K562 (cell line): ENCODE measurements at regions not wholly inside any gene's neighbourhood (a gene's known extent, or its start where the extent isn't known, plus 50 kb on each side); places are given as distances from the start of the nearest gene placed in this dataset.

Experiments
- ATAC-seq: fragments of 200-7000 bp; cut with Tn5 transposase; 3 replicates; pipeline ENCODE4 v1.9.1; 2020; ENCODE audit warnings: moderate library complexity
- BruUV-seq: library from RNA; stranded (reverse); fragments of 400-500 nt; replicated peaks from 2 replicates; lab custom pipeline; 2021; lab: Mats Ljungman, UMichigan
- CTCF ChIA-PET: fragments of 300-600 bp; formaldehyde crosslinking; extraction: SDS; loops from one replicate; lab custom pipeline; 2021; ENCODE audit warnings: low intra/inter-chr PET ratio; lab: Yijun Ruan, JAX
- POLR2A ChIA-PET: fragments of 300-600, 350-650 bp; sonication (Branson Sonifier 250); formaldehyde crosslinking; extraction: SDS; loops from one replicate; lab custom pipeline; 2021; ENCODE audit warnings: antibody characterized with exemption, inconsistent platforms; lab: Yijun Ruan, JAX
- DNase-seq, 4 experiments: peaks; one replicate each; pipeline versions ENCODE4 v3.0.0 to v3.0.0-alpha.2; 2011 to 2018; ENCODE audit warnings: low spot score in 3 of 4, mixed read lengths in 3 of 4; ENCODE audit errors: extremely low read depth in 1 of 4
- FAIRE-seq: peaks from 2 replicates; lab custom pipeline; 2011; peaks lifted over from hg19 to GRCh38; lab: Jason Lieb, UNC
- H2AFZ ChIP-seq: 2 replicates; pipeline ENCODE4 v1.6.0; 2011; ENCODE audit warnings: low read depth, low read length, control low read depth, inconsistent platforms
- H3K27ac ChIP-seq: fragments of 200-600 bp; 3 replicates; pipeline ENCODE4 v1.8.0; 2011; ENCODE audit warnings: low read depth, mild to moderate bottlenecking, control low read depth, inconsistent platforms, low read length, moderate library complexity, mixed read lengths; ENCODE audit errors: extremely low read depth
- H3K27me3 ChIP-seq, 2 experiments: fragments of 300-600 bp in 1 of 2; 2 replicates in 1 of 2; 3 replicates in 1 of 2; pipeline versions ENCODE4 v1.6.0 to v1.8.0; 2011; ENCODE audit warnings: inconsistent platforms in 2 of 2, low read length in 2 of 2, mild to moderate bottlenecking in 1 of 2, mixed read lengths in 1 of 2, moderate library complexity in 1 of 2; ENCODE audit not compliant: control insufficient read depth in 2 of 2, insufficient read depth in 2 of 2
- H3K36me3 ChIP-seq: fragments of 300-600 bp; 3 replicates; pipeline ENCODE4 v1.8.0; 2011; ENCODE audit warnings: mild to moderate bottlenecking, low read length, inconsistent platforms; ENCODE audit not compliant: control insufficient read depth, insufficient read depth
- H3K4me1 ChIP-seq, 2 experiments: fragments of 200-600 bp in 1 of 2; replicated peaks in 1 of 2; 2 replicates in 1 of 2; 3 replicates in 1 of 2; pipeline versions ENCODE4 v1.5.1 to v1.8.0; 2011; ENCODE audit warnings: inconsistent platforms in 2 of 2, low read length in 2 of 2, mild to moderate bottlenecking in 1 of 2, mixed read lengths in 1 of 2, moderate library complexity in 1 of 2; ENCODE audit not compliant: control insufficient read depth in 2 of 2, insufficient read depth in 2 of 2
- H3K4me2 ChIP-seq: 2 replicates; pipeline ENCODE4 v1.6.1; 2011; ENCODE audit warnings: low read length, control low read depth, inconsistent platforms, mixed read lengths; ENCODE audit not compliant: insufficient read depth
- H3K4me3 ChIP-seq: fragments of 200-600 bp; sonication (generic), shearing (Covaris generic); 2 replicates; pipeline ENCODE4 v1.5.1; 2016; ENCODE audit warnings: control low read depth, inconsistent platforms
- H3K79me2 ChIP-seq: fragments of 200-600 bp; 3 replicates; pipeline ENCODE4 v1.8.0; 2011; ENCODE audit warnings: low read length, inconsistent platforms; ENCODE audit not compliant: control insufficient read depth, insufficient read depth
- H3K9ac ChIP-seq, 2 experiments: 2 replicates each; pipeline versions ENCODE4 v1.6.0 to v1.6.1; 2011; ENCODE audit warnings: low read depth in 2 of 2, low read length in 2 of 2, control low read depth in 1 of 2, inconsistent platforms in 1 of 2, mild to moderate bottlenecking in 1 of 2, mixed read lengths in 1 of 2; ENCODE audit not compliant: insufficient read depth in 1 of 2
- H3K9me1 ChIP-seq: one replicate; pipeline ENCODE4 v1.6.0; 2011; ENCODE audit warnings: inconsistent platforms, mild to moderate bottlenecking, low read length, moderate library complexity; ENCODE audit not compliant: control insufficient read depth, insufficient read depth
- H3K9me3 ChIP-seq: replicated peaks from 2 replicates; pipeline ENCODE4 v1.5.1; 2011; ENCODE audit warnings: low read depth, low read length, inconsistent platforms; ENCODE audit not compliant: control insufficient read depth, insufficient read depth
- H4K20me1 ChIP-seq: replicated peaks from 2 replicates; pipeline ENCODE4 v1.6.1; 2011; ENCODE audit warnings: low read length, inconsistent platforms, mixed read lengths; ENCODE audit not compliant: control insufficient read depth, insufficient read depth
- CC2D1A ChIP-seq: fragments of 450-650 bp; IDR thresholded peaks from 2 replicates; pipeline ENCODE4 v1.6.1; 2017; ENCODE audit warnings: mild to moderate bottlenecking
- CHCHD3 ChIP-seq: fragments of 250-450 bp; sonication (Bioruptor Pico); IDR thresholded peaks from 2 replicates; pipeline ENCODE4 v2.1.2; 2022; ENCODE audit warnings: mild to moderate bottlenecking
- HMG20A ChIP-seq: fragments of 450-650 bp; formaldehyde crosslinking; conservative IDR thresholded peaks from 2 replicates; pipeline ENCODE4 v1.4.0; 2020; ENCODE audit warnings: mild to moderate bottlenecking, mixed read lengths
- HMGN3 ChIP-seq: IDR thresholded peaks from 2 replicates; pipeline ENCODE4 v1.6.1; 2011; ENCODE audit warnings: borderline replicate concordance, low read depth, mild to moderate bottlenecking, mixed read lengths, low read length; ENCODE audit not compliant: insufficient read length; ENCODE audit errors: extremely low read depth
- JUNB ChIP-seq: fragments of 450-650 bp; formaldehyde crosslinking; conservative IDR thresholded peaks from 2 replicates; pipeline ENCODE4 v1.4.0; 2020; ENCODE audit warnings: mild to moderate bottlenecking
- NFIC ChIP-seq: fragments of 450-650 bp; IDR thresholded peaks from 2 replicates; pipeline ENCODE4 v1.6.1; 2017; ENCODE audit warnings: mild to moderate bottlenecking, inconsistent platforms
- POLR2A ChIP-seq: fragments of 450-650 bp; conservative IDR thresholded peaks from 2 replicates; pipeline ENCODE4 v1.6.1; 2016
- SIN3B ChIP-seq: fragments of 450-650 bp; IDR thresholded peaks from 2 replicates; pipeline ENCODE4 v1.6.1; 2017; ENCODE audit warnings: low read depth, mild to moderate bottlenecking, moderate library complexity
- SMARCB1 ChIP-seq: IDR thresholded peaks from 2 replicates; pipeline ENCODE4 v1.6.1; 2011; ENCODE audit warnings: improper control_type of control experiment, low read depth; ENCODE audit not compliant: insufficient read length
- SRF ChIP-seq, 2 experiments: fragments of 250-450, 450-650 bp in 1 of 2; sonication (Bioruptor Pico) in 1 of 2; sonication (generic) in 1 of 2; formaldehyde crosslinking; IDR thresholded peaks; 2 replicates each; pipeline versions ENCODE4 v1.5.0 to v1.5.1; 2020 to 2022; ENCODE audit warnings: mild to moderate bottlenecking in 1 of 2, missing genetic modification reagents in 1 of 2
- XRCC3 ChIP-seq: fragments of 450-650 bp; IDR thresholded peaks from 2 replicates; pipeline ENCODE4 v1.6.1; 2017; ENCODE audit warnings: mild to moderate bottlenecking, moderate library complexity
- XRCC5 ChIP-seq: fragments of 200-400 bp; formaldehyde crosslinking; IDR thresholded peaks from 2 replicates; pipeline ENCODE4 v1.6.1; 2017; ENCODE audit warnings: low read depth, mild to moderate bottlenecking, low read length
- ZNF174 ChIP-seq: fragments of 250-450 bp; sonication (Bioruptor Pico); IDR thresholded peaks from 2 replicates; pipeline ENCODE4 v1.4.0; 2020; ENCODE audit warnings: mild to moderate bottlenecking
- ZNF324 ChIP-seq: fragments of 250-450 bp; sonication (Bioruptor Pico); IDR thresholded peaks from 2 replicates; pipeline ENCODE4 v1.4.0; 2020; ENCODE audit warnings: mild to moderate bottlenecking
- ZZZ3 ChIP-seq: fragments of 450-650 bp; IDR thresholded peaks from 2 replicates; pipeline ENCODE4 v1.6.1; 2016; ENCODE audit warnings: antibody characterized with exemption, mild to moderate bottlenecking, moderate library complexity
- WGBS: fragments of 100-300 bp; shearing (Covaris generic); methylation state at CpG from one replicate; pipeline ENCODE4 v1.1.6; 2016; ENCODE audit warnings: low coverage, mixed read lengths; ENCODE audit not compliant: insufficient coverage; ENCODE audit errors: missing lambda C conversion rate; 5-methylcytosine and 5-hydroxymethylcytosine counted together
- in situ Hi-C: fragments of 300-500 bp; cut with MboI; formaldehyde crosslinking; loops from 4 replicates; pipeline ENCODE4 v1.15.0; 2018; ENCODE audit warnings: inconsistent platforms, mixed read lengths
- intact Hi-C: fragments of 100-400 bp; cut with micrococcal nuclease; formaldehyde crosslinking; loops from 2 replicates; pipeline ENCODE4 v1.14.2; 2022
- TF ChIP-seq, protein P1 (sequence below): sonication (generic); formaldehyde crosslinking; IDR thresholded peaks from 2 replicates; pipeline ENCODE4 v1.8.1; 2023; ENCODE audit warnings: mild to moderate bottlenecking, missing genetic modification reagents
- TF ChIP-seq, protein P2 (sequence below): sonication (generic); formaldehyde crosslinking; IDR thresholded peaks from 2 replicates; pipeline ENCODE4 v1.8.0; 2022; ENCODE audit warnings: missing genetic modification reagents, mild to moderate bottlenecking, borderline replicate concordance
- TF ChIP-seq, protein P3 (sequence below): fragments of 450-650 bp; IDR thresholded peaks from 2 replicates; pipeline ENCODE4 v1.7.1; 2018; ENCODE audit warnings: mild to moderate bottlenecking, low read depth; ENCODE audit not compliant: partially characterized antibody

DNA sequence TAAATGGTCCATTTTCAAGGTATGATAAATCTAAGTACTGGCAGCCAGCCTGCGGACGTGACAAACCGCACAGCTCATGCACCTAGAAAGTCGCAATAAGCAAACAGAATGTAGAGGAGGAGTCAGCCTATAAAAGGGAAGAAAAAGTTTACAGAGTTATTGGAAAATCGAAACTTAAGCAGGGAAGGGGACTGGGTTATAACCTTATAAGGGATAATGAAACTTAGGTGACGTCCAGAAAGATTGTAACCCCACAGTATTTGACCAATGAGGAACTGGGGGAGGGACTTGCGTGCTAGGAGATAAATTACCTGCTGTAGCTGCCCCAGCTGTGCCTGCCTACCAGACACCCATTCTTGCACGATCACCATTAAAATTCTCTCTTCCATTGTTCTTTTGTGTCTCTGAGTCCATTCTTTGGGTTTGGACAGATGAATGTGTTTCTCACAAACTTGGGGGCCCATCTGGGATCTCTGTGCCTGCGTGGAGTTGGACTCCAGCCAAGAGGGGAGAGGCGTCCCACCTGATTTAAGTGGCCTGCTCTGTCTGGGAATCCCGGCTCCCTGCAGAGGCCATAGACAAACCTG, 61.0 kb downstream of the ZCCHC12 start:
- FAIRE-seq (peak; percentile 26), DNase-seq (peak in 2 of 4 experiments; percentile 27 to 38), ATAC-seq (peak; percentile 73)
- H3K9ac ChIP-seq, result no peak overlapping the region; a peak in 3 of 4 replicates
- peak overlapping the region; percentile 79 for H2AFZ ChIP-seq
- H3K4me2 ChIP-seq, result peak overlapping the region; percentile 77
- peak overlapping the region; percentile 38 for H3K4me3 ChIP-seq
- intact Hi-C loops (no loop called here), in situ Hi-C loops (no loop called here)
- H3K9me3 ChIP-seq, result no peaks in the 10 kb centered on the region
- H3K4me1 ChIP-seq, result peaks cover 0 to 2% of the 10 kb centered on the region in 2 experiments; a peak in 1 of 5 replicates
- no peaks in the 10 kb centered on the region for H4K20me1 ChIP-seq
- BruUV-seq, result no TSS peak
- H3K27me3 ChIP-seq, result no peaks in the 10 kb centered on the region
- ChIA-PET POLR2A (no interaction called here), CTCF (no interaction called here)
- H3K9me1 ChIP-seq, result no peaks in the 10 kb centered on the region
- WGBS, result 4% methylated on average over 9 of the region's 11 CpGs
- no peaks in the 10 kb centered on the region for H3K36me3 ChIP-seq
- H3K27ac ChIP-seq, result peak overlapping the region; percentile 62; the same call in 2 of the 3 replicates
- H3K79me2 ChIP-seq, result no peaks in the 10 kb centered on the region; the same call in 1 of the 3 replicates
- TF ChIP-seq ZZZ3 (no peak), NFIC (peak; percentile 80), ZNF174 (CRISPR knock-in tag) (no peak), XRCC5 (no peak), JUNB (no peak), POLR2A (no peak), CC2D1A (no peak), CHCHD3 (CRISPR knock-in tag) (no peak), SIN3B (no peak), SRF (CRISPR knock-in tag; IDR thresholded peaks at IDR 0.05) (peak in 1 of 2 experiments; percentile 95; a peak in 3 of 4 replicates), HMGN3 (no peak), SMARCB1 (no peak), HMG20A (no peak), ZNF324 (CRISPR knock-in tag) (no peak), XRCC3 (no peak)
- TF ChIP-seq, protein P1, sequence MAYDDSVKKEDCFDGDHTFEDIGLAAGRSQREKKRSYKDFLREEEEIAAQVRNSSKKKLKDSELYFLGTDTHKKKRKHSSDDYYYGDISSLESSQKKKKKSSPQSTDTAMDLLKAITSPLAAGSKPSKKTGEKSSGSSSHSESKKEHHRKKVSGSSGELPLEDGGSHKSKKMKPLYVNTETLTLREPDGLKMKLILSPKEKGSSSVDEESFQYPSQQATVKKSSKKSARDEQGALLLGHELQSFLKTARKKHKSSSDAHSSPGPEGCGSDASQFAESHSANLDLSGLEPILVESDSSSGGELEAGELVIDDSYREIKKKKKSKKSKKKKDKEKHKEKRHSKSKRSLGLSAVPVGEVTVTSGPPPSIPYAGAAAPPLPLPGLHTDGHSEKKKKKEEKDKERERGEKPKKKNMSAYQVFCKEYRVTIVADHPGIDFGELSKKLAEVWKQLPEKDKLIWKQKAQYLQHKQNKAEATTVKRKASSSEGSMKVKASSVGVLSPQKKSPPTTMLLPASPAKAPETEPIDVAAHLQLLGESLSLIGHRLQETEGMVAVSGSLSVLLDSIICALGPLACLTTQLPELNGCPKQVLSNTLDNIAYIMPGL (CRISPR knock-in tag), result no peak
- TF ChIP-seq, protein P2, sequence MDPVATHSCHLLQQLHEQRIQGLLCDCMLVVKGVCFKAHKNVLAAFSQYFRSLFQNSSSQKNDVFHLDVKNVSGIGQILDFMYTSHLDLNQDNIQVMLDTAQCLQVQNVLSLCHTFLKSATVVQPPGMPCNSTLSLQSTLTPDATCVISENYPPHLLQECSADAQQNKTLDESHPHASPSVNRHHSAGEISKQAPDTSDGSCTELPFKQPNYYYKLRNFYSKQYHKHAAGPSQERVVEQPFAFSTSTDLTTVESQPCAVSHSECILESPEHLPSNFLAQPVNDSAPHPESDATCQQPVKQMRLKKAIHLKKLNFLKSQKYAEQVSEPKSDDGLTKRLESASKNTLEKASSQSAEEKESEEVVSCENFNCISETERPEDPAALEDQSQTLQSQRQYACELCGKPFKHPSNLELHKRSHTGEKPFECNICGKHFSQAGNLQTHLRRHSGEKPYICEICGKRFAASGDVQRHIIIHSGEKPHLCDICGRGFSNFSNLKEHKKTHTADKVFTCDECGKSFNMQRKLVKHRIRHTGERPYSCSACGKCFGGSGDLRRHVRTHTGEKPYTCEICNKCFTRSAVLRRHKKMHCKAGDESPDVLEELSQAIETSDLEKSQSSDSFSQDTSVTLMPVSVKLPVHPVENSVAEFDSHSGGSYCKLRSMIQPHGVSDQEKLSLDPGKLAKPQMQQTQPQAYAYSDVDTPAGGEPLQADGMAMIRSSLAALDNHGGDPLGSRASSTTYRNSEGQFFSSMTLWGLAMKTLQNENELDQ (CRISPR knock-in tag), result no peak
- TF ChIP-seq, protein P3, sequence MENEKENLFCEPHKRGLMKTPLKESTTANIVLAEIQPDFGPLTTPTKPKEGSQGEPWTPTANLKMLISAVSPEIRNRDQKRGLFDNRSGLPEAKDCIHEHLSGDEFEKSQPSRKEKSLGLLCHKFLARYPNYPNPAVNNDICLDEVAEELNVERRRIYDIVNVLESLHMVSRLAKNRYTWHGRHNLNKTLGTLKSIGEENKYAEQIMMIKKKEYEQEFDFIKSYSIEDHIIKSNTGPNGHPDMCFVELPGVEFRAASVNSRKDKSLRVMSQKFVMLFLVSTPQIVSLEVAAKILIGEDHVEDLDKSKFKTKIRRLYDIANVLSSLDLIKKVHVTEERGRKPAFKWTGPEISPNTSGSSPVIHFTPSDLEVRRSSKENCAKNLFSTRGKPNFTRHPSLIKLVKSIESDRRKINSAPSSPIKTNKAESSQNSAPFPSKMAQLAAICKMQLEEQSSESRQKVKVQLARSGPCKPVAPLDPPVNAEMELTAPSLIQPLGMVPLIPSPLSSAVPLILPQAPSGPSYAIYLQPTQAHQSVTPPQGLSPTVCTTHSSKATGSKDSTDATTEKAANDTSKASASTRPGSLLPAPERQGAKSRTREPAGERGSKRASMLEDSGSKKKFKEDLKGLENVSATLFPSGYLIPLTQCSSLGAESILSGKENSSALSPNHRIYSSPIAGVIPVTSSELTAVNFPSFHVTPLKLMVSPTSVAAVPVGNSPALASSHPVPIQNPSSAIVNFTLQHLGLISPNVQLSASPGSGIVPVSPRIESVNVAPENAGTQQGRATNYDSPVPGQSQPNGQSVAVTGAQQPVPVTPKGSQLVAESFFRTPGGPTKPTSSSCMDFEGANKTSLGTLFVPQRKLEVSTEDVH, result no peak
